OCI-LY3 (cell line): ENCODE measurements at regions not wholly inside any gene's neighbourhood (a gene's known extent, or its start where the extent isn't known, plus 50 kb on each side); places are given as distances from the start of the nearest gene placed in this dataset.
A peak's percentile ranks its signal among the peaks of the same experiment; 100 is the strongest.

Source experiments
- H2AFZ ChIP-seq: fragments of 200-600, 300-600 bp; shearing (Covaris generic); 2 replicates; pipeline ENCODE4 v1.6.0; 2014; ENCODE audit warnings: antibody characterized with exemption, low read depth, low read length
- H3K27ac ChIP-seq: fragments of 200-600, 300-600 bp; sonication (generic); 2 replicates; pipeline ENCODE4 v1.5.1; 2014; ENCODE audit warnings: mild to moderate bottlenecking, low read length, moderate library complexity, mixed read lengths
- H3K27me3 ChIP-seq: fragments of 200-600, 300-600 bp; sonication (generic); 2 replicates; pipeline ENCODE4 v1.6.1; 2014; ENCODE audit warnings: low read depth, low read length, mixed read lengths
- H3K36me3 ChIP-seq: fragments of 200-600, 300-600 bp; sonication (generic); replicated peaks from 2 replicates; pipeline ENCODE3; 2014; ENCODE audit warnings: low read depth, low read length, mixed read lengths
- H3K4me1 ChIP-seq: fragments of 300-600, 200-600 bp; sonication (generic); 2 replicates; pipeline ENCODE4 v1.6.1; 2014; ENCODE audit warnings: low read length, mixed read lengths
- H3K4me2 ChIP-seq: fragments of 200-600, 300-600 bp; sonication (generic); 2 replicates; pipeline ENCODE4 v1.6.1; 2014; ENCODE audit warnings: low read length, mixed read lengths
- H3K4me3 ChIP-seq: fragments of 300-600, 200-600 bp; sonication (generic); 2 replicates; pipeline ENCODE4 v1.5.1; 2014; ENCODE audit warnings: antibody characterized with exemption, mild to moderate bottlenecking, low read length, moderate library complexity
- H3K79me2 ChIP-seq: fragments of 300-600, 200-600 bp; shearing (Covaris generic); 2 replicates; pipeline ENCODE4 v1.6.1; 2014; ENCODE audit warnings: mild to moderate bottlenecking, low read length, mixed read lengths
- H3K9ac ChIP-seq: fragments of 300-600, 200-600 bp; shearing (Covaris generic); 2 replicates; pipeline ENCODE4 v1.6.0; 2014; ENCODE audit warnings: mild to moderate bottlenecking, low read length, moderate library complexity
- H3K9me3 ChIP-seq: fragments of 200-600, 300-600 bp; shearing (Covaris generic); 2 replicates; pipeline ENCODE4 v1.6.1; 2014; ENCODE audit warnings: low read length, mixed read lengths; ENCODE audit not compliant: insufficient read depth
- H4K20me1 ChIP-seq: fragments of 200-600, 300-600 bp; sonication (generic); 2 replicates; pipeline ENCODE4 v1.6.1; 2016; ENCODE audit warnings: low read length, mixed read lengths; ENCODE audit not compliant: insufficient read depth
- EZH2phosphoT487 ChIP-seq: fragments of 200-600 bp; shearing (Covaris generic); IDR thresholded peaks from 2 replicates; pipeline ENCODE4 v1.6.1; 2018; ENCODE audit warnings: antibody characterized with exemption, mixed run types, low read depth
- TF ChIP-seq, protein P1 (sequence below): fragments of 200-600, 300-600 bp; sonication (generic); IDR thresholded peaks from 2 replicates; pipeline ENCODE4 v1.5.1; 2014; ENCODE audit warnings: antibody characterized with exemption, low read length, low read depth

DNA sequence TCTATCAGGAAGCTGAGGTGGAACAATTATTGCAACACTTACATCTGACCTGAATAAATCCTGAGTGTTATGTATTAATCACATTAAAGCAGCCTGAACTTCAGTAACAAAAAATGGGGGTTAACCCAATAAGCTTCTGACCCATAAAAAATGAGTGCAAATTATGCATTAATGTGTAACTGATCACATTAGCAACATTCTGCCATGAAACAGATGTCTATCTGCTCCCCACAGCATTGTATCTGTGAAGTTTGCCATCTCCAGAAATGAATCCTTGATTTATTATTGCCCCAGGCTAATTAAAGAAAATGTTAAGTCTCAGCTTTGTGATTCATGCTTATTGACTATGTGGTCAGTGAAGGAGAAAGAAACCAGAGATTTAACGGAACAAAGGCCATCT lies 304.9 kb downstream of the PCDH20 start:
- no peak overlapping the region for H3K4me2 ChIP-seq
- no peak overlapping the region for H3K4me3 ChIP-seq
- H3K27ac ChIP-seq: no peak overlapping the region
- H4K20me1 ChIP-seq: no peaks in the 10 kb centered on the region
- H3K9ac ChIP-seq: no peak overlapping the region
- H2AFZ ChIP-seq: no peak overlapping the region
- H3K4me1 ChIP-seq: no peaks in the 10 kb centered on the region
- TF ChIP-seq, protein P1, sequence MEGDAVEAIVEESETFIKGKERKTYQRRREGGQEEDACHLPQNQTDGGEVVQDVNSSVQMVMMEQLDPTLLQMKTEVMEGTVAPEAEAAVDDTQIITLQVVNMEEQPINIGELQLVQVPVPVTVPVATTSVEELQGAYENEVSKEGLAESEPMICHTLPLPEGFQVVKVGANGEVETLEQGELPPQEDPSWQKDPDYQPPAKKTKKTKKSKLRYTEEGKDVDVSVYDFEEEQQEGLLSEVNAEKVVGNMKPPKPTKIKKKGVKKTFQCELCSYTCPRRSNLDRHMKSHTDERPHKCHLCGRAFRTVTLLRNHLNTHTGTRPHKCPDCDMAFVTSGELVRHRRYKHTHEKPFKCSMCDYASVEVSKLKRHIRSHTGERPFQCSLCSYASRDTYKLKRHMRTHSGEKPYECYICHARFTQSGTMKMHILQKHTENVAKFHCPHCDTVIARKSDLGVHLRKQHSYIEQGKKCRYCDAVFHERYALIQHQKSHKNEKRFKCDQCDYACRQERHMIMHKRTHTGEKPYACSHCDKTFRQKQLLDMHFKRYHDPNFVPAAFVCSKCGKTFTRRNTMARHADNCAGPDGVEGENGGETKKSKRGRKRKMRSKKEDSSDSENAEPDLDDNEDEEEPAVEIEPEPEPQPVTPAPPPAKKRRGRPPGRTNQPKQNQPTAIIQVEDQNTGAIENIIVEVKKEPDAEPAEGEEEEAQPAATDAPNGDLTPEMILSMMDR: no peak
- TF ChIP-seq EZH2phosphoT487: no peak
- H3K79me2 ChIP-seq: no peaks in the 10 kb centered on the region
- no peaks in the 10 kb centered on the region for H3K27me3 ChIP-seq
- peaks cover 14% of the 10 kb centered on the region for H3K9me3 ChIP-seq
- H3K36me3 ChIP-seq: no peaks in the 10 kb centered on the region

DNA sequence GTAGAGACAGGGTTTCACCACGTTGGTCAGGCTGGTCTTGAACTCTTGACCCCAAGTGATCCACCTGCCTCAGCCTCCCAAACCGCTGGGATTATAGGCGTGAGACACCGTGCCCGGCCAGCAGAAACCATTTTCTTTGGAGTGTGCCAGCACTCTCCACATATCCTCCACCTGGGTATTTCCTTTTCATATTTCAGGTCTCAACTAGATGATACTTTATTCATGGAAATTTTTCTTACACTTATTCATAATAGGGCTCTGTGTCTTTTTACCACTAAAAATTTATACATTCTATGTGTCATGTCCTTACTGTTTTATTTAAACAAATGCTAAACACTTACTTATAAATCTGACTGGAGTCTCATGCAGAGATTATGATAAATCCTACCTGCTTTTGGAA lies 305.9 kb downstream of the PCDH20 start:
- no peak overlapping the region for H3K27ac ChIP-seq
- H3K9me3 ChIP-seq: peaks cover 13% of the 10 kb centered on the region
- no peaks in the 10 kb centered on the region for H3K79me2 ChIP-seq
- no peaks in the 10 kb centered on the region for H3K36me3 ChIP-seq
- no peaks in the 10 kb centered on the region for H4K20me1 ChIP-seq
- no peak overlapping the region for H3K4me3 ChIP-seq
- no peaks in the 10 kb centered on the region for H3K4me1 ChIP-seq
- no peaks in the 10 kb centered on the region for H3K27me3 ChIP-seq
- no peak overlapping the region for H3K9ac ChIP-seq
- TF ChIP-seq, protein P1: no peak
- no peak for TF ChIP-seq EZH2phosphoT487
- no peak overlapping the region for H2AFZ ChIP-seq
- H3K4me2 ChIP-seq: no peak overlapping the region

DNA sequence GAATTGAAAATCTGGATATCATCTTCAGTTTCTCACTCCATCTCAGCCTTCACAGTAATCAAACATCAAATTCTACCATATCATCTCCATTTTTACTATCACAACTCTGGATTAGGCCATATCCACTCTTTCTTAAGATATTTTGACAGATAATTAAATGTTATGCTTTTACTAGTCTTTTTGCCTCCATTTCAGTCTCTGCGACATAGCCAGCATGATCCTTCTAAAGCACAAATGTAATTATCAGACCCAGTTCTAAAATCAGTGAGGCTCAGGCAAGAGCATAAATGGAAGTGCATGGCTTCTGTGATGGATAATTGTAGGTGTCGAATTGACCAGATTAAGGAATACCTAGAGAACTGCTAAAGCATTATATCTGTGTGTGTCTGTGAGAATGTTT lies 307.7 kb downstream of the PCDH20 start:
- Histone ChIP-seq H4K20me1 (no peaks in the 10 kb centered on the region), H3K36me3 (no peaks in the 10 kb centered on the region), H2AFZ (0 out of 2 replicates have a peak overlapping the region, but pooled peaks have one; percentile 9), H3K27me3 (no peaks in the 10 kb centered on the region), H3K27ac (no peak overlapping the region), H3K79me2 (no peaks in the 10 kb centered on the region), H3K4me2 (no peak overlapping the region), H3K9me3 (peaks cover 4% of the 10 kb centered on the region; the same call in 1 of the 2 replicates), H3K4me3 (no peak overlapping the region), H3K9ac (no peak overlapping the region), H3K4me1 (peaks cover 6% of the 10 kb centered on the region)
- TF ChIP-seq EZH2phosphoT487: no peak
- TF ChIP-seq, protein P1: no peak

DNA sequence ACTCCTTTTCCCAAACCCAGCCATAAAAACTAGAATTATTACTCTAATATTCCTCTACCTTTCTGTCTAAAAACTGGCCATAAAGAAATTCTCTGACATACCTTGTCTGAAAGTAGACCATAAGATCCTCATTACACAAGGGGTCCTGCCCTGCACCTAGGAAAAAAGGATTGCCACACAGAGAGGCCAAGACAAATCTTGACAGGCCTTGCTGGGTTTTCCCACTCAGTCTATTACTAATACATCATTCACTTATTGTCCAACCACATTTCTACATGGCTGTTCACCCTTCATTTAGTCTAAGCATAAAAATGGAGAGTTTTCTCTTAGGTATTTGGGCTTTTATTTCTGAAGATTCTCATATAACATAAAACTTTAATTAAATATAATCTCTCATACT lies 319.8 kb downstream of the PCDH20 start:
- Histone ChIP-seq H3K9me3 (no peaks in the 10 kb centered on the region), H3K4me3 (no peak overlapping the region), H3K79me2 (no peaks in the 10 kb centered on the region), H3K4me1 (no peaks in the 10 kb centered on the region), H3K4me2 (no peak overlapping the region), H3K9ac (no peak overlapping the region), H3K27me3 (no peaks in the 10 kb centered on the region), H3K27ac (no peak overlapping the region), H4K20me1 (no peaks in the 10 kb centered on the region), H3K36me3 (no peaks in the 10 kb centered on the region), H2AFZ (no peak overlapping the region)
- TF ChIP-seq EZH2phosphoT487: no peak
- TF ChIP-seq, protein P1: no peak
